SK-N-SH (cell line): ENCODE measurements at regions not wholly inside any gene's neighbourhood (a gene's known extent, or its start where the extent isn't known, plus 50 kb on each side); places are given as distances from the start of the nearest gene placed in this dataset.

Experiments used
- CTCF ChIA-PET: fragments of 300-600, 350-600 bp; formaldehyde crosslinking; extraction: SDS; loops from one replicate; lab custom pipeline; 2021; lab: Yijun Ruan, JAX
- POLR2A ChIA-PET: fragments of 350-600 bp; sonication (Branson Sonifier 250); formaldehyde crosslinking; extraction: SDS; loops from one replicate; lab custom pipeline; 2020; ENCODE audit warnings: antibody characterized with exemption, inconsistent platforms; lab: Yijun Ruan, JAX
- DNase-seq: peaks from one replicate; pipeline ENCODE4 v3.0.0; 2012
- H2AFZ ChIP-seq: fragments of 200-600 bp; sonication (generic); 2 replicates; pipeline ENCODE4 v1.8.1; 2016; ENCODE audit warnings: antibody characterized with exemption, mild to moderate bottlenecking, low read depth
- H3F3A ChIP-seq: fragments of 200-600 bp; sonication (generic); replicated peaks from 2 replicates; pipeline ENCODE3; 2016; ENCODE audit warnings: antibody characterized with exemption, mild to moderate bottlenecking; ENCODE audit not compliant: insufficient read depth
- H3K27ac ChIP-seq, 2 experiments: fragments of 200-500 bp in 1 of 2; fragments of 200-600 bp in 1 of 2; sonication (Bioruptor generic) in 1 of 2; sonication (generic), shearing (Covaris generic) in 1 of 2; 2 replicates each; pipeline versions ENCODE4 v1.5.1 to v1.6.1; 2014 to 2016; ENCODE audit warnings: low read depth in 2 of 2, inconsistent platforms in 1 of 2, low read length in 1 of 2, mild to moderate bottlenecking in 1 of 2, mixed read lengths in 1 of 2
- H3K27me3 ChIP-seq: fragments of 200-600 bp; sonication (generic), shearing (Covaris generic); 2 replicates; pipeline ENCODE4 v1.6.1; 2016; ENCODE audit warnings: mixed run types; ENCODE audit not compliant: insufficient read depth
- H3K36me3 ChIP-seq, 2 experiments: fragments of 200-500 bp in 1 of 2; fragments of 200-600 bp in 1 of 2; sonication (Bioruptor generic) in 1 of 2; sonication (generic) in 1 of 2; replicated peaks in 1 of 2; 2 replicates each; pipeline versions ENCODE3 to v1.5.1; 2014 to 2016; ENCODE audit warnings: low read length in 1 of 2, mild to moderate bottlenecking in 1 of 2; ENCODE audit not compliant: insufficient read depth in 2 of 2, control insufficient read depth in 1 of 2
- H3K4me1 ChIP-seq, 2 experiments: fragments of 200-500 bp in 1 of 2; fragments of 200-600 bp in 1 of 2; sonication (Bioruptor generic) in 1 of 2; sonication (generic), shearing (Covaris generic) in 1 of 2; 2 replicates each; pipeline versions ENCODE4 v1.5.1 to v1.6.1; 2014 to 2016; ENCODE audit warnings: low read depth in 1 of 2, low read length in 1 of 2, mixed run types in 1 of 2; ENCODE audit not compliant: insufficient read depth in 2 of 2, control insufficient read depth in 1 of 2
- H3K4me2 ChIP-seq: fragments of 200-600 bp; sonication (generic), shearing (Covaris generic); 2 replicates; pipeline ENCODE4 v1.6.1; 2017; ENCODE audit warnings: mixed run types
- H3K4me3 ChIP-seq, 2 experiments: fragments of 200-500 bp in 1 of 2; fragments of 200-600 bp in 1 of 2; sonication (Bioruptor generic) in 1 of 2; sonication (generic), shearing (Covaris generic) in 1 of 2; 2 replicates each; pipeline versions ENCODE4 v1.5.1 to v1.8.1; 2014 to 2016; ENCODE audit warnings: low read depth in 2 of 2, inconsistent platforms in 1 of 2, low read length in 1 of 2, mild to moderate bottlenecking in 1 of 2, mixed read lengths in 1 of 2, moderate library complexity in 1 of 2
- H3K79me2 ChIP-seq: fragments of 200-600 bp; sonication (generic); 2 replicates; pipeline ENCODE4 v1.8.1; 2017; ENCODE audit warnings: mild to moderate bottlenecking; ENCODE audit not compliant: insufficient read depth
- H3K9ac ChIP-seq: fragments of 200-600 bp; sonication (generic); 2 replicates; pipeline ENCODE4 v1.6.1; 2017; ENCODE audit warnings: mixed run types
- H3K9me2 ChIP-seq: fragments of 200-600 bp; sonication (generic); 2 replicates; pipeline ENCODE4 v1.6.1; 2017; ENCODE audit warnings: mixed run types
- H3K9me3 ChIP-seq: fragments of 200-600 bp; sonication (generic); 2 replicates; pipeline ENCODE4 v1.6.1; 2017; ENCODE audit warnings: mixed run types, mild to moderate bottlenecking, moderate library complexity
- H4K20me1 ChIP-seq: fragments of 200-600 bp; sonication (generic); 2 replicates; pipeline ENCODE4 v1.6.1; 2017; ENCODE audit warnings: mild to moderate bottlenecking, mixed run types; ENCODE audit not compliant: insufficient read depth
- CHD2 ChIP-seq: fragments of 150-350 bp; IDR thresholded peaks from 2 replicates; pipeline ENCODE4 v1.6.1; 2018; ENCODE audit warnings: low read length; ENCODE audit not compliant: partially characterized antibody
- EP300 ChIP-seq, 2 experiments: IDR thresholded peaks; 2 replicates each; pipeline versions ENCODE4 v1.4.0 to v1.6.1; 2012; ENCODE audit warnings: borderline replicate concordance in 1 of 2, low read depth in 1 of 2, low read length in 1 of 2
- EZH2phosphoT487 ChIP-seq: fragments of 200-600 bp; sonication (generic); IDR thresholded peaks from 2 replicates; pipeline ENCODE4 v1.6.1; 2017; ENCODE audit warnings: low read depth, mixed run types, mild to moderate bottlenecking, antibody characterized with exemption, moderate library complexity, borderline replicate concordance
- FOSL2 ChIP-seq: IDR thresholded peaks from 2 replicates; pipeline ENCODE4 v1.4.0; 2012; ENCODE audit warnings: low read depth, mild to moderate bottlenecking, moderate library complexity, borderline replicate concordance
- FOXJ3 ChIP-seq: sonication (generic); formaldehyde crosslinking; IDR thresholded peaks from 2 replicates; pipeline ENCODE4 v1.5.1; 2020; ENCODE audit warnings: mild to moderate bottlenecking, missing genetic modification reagents
- GABPA ChIP-seq: IDR thresholded peaks from 2 replicates; pipeline ENCODE4 v1.4.0; 2012; ENCODE audit warnings: low read depth, mild to moderate bottlenecking
- GATA2 ChIP-seq: sonication (generic); formaldehyde crosslinking; IDR thresholded peaks from 2 replicates; pipeline ENCODE4 v1.5.0; 2020; ENCODE audit warnings: mild to moderate bottlenecking, missing genetic modification reagents
- MAX ChIP-seq: IDR thresholded peaks from 2 replicates; pipeline ENCODE4 v1.4.0; 2012; ENCODE audit warnings: low read depth
- MXI1 ChIP-seq: IDR thresholded peaks from 2 replicates; pipeline ENCODE4 v1.6.1; 2012; ENCODE audit warnings: mild to moderate bottlenecking, low read depth, low read length, improper control_type of control experiment
- NFIC ChIP-seq: IDR thresholded peaks from 2 replicates; pipeline ENCODE4 v1.4.0; 2012; ENCODE audit warnings: borderline replicate concordance
- NRF1 ChIP-seq: IDR thresholded peaks from 2 replicates; pipeline ENCODE4 v1.6.1; 2012; ENCODE audit warnings: low read depth, mild to moderate bottlenecking, low read length
- PBX3 ChIP-seq: IDR thresholded peaks from 2 replicates; pipeline ENCODE4; 2012
- POLR2AphosphoS5 ChIP-seq: IDR thresholded peaks from 2 replicates; pipeline ENCODE4 v1.6.1; 2012; ENCODE audit warnings: low read depth, low read length
- RCOR1 ChIP-seq: fragments of 150-350 bp; IDR thresholded peaks from 2 replicates; pipeline ENCODE4 v1.6.1; 2017; ENCODE audit warnings: antibody characterized with exemption, low read length
- RXRA ChIP-seq: IDR thresholded peaks from 2 replicates; pipeline ENCODE4 v1.4.0; 2012; ENCODE audit warnings: low read depth, mild to moderate bottlenecking, borderline replicate concordance
- SIN3A ChIP-seq: IDR thresholded peaks from 2 replicates; pipeline ENCODE4 v1.6.1; 2012; ENCODE audit warnings: low read depth, mild to moderate bottlenecking, low read length, moderate library complexity, borderline replicate concordance
- SMC3 ChIP-seq: IDR thresholded peaks from 2 replicates; pipeline ENCODE4 v1.6.1; 2012; ENCODE audit warnings: low read depth, low read length, improper control_type of control experiment
- TAF1 ChIP-seq: IDR thresholded peaks from 2 replicates; pipeline ENCODE4 v1.6.1; 2012; ENCODE audit warnings: low read depth, mild to moderate bottlenecking, low read length, moderate library complexity, borderline replicate concordance
- TCF12 ChIP-seq: IDR thresholded peaks from 2 replicates; pipeline ENCODE4 v1.4.0; 2012
- WGBS: methylation state at CpG from one replicate; pipeline ENCODE4 v1.1.6; 2017; ENCODE audit warnings: low lambda C conversion rate; 5-methylcytosine and 5-hydroxymethylcytosine counted together
- TF ChIP-seq, protein P1 (sequence below): fragments of 150-350 bp; IDR thresholded peaks from 2 replicates; pipeline ENCODE4 v1.6.1; 2016; ENCODE audit warnings: mild to moderate bottlenecking, low read depth, low read length
- TF ChIP-seq, protein P2 (sequence below): fragments of 200-600 bp; sonication (generic); IDR thresholded peaks from 2 replicates; pipeline ENCODE4 v1.6.1; 2017; ENCODE audit warnings: antibody characterized with exemption, mild to moderate bottlenecking, moderate library complexity
- TF ChIP-seq, protein P3 (sequence below): IDR thresholded peaks from 2 replicates; pipeline ENCODE4 v1.4.0; 2012; ENCODE audit warnings: low read depth, borderline replicate concordance
- TF ChIP-seq, protein P4 (sequence below): fragments of 150-350 bp; IDR thresholded peaks from 2 replicates; pipeline ENCODE4 v1.6.1; 2017; ENCODE audit warnings: antibody characterized with exemption, low read length, low read depth, borderline replicate concordance

GRCh38 chr4:104860238-104861123 is 286.2 kb upstream of the TET2 start (continued):
- TF ChIP-seq, protein P1, sequence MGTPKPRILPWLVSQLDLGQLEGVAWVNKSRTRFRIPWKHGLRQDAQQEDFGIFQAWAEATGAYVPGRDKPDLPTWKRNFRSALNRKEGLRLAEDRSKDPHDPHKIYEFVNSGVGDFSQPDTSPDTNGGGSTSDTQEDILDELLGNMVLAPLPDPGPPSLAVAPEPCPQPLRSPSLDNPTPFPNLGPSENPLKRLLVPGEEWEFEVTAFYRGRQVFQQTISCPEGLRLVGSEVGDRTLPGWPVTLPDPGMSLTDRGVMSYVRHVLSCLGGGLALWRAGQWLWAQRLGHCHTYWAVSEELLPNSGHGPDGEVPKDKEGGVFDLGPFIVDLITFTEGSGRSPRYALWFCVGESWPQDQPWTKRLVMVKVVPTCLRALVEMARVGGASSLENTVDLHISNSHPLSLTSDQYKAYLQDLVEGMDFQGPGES: no peak
- TF ChIP-seq FOSL2 (no peak), GATA2 (no peak), NFIC (no peak), SMC3 (peak; percentile 62), CHD2 (no peak), PBX3 (peak; percentile 78), SIN3A (no peak), TCF12 (no peak), MXI1 (no peak), RCOR1 (no peak), MAX (no peak), EZH2phosphoT487 (no peak)
- TF ChIP-seq, protein P2, sequence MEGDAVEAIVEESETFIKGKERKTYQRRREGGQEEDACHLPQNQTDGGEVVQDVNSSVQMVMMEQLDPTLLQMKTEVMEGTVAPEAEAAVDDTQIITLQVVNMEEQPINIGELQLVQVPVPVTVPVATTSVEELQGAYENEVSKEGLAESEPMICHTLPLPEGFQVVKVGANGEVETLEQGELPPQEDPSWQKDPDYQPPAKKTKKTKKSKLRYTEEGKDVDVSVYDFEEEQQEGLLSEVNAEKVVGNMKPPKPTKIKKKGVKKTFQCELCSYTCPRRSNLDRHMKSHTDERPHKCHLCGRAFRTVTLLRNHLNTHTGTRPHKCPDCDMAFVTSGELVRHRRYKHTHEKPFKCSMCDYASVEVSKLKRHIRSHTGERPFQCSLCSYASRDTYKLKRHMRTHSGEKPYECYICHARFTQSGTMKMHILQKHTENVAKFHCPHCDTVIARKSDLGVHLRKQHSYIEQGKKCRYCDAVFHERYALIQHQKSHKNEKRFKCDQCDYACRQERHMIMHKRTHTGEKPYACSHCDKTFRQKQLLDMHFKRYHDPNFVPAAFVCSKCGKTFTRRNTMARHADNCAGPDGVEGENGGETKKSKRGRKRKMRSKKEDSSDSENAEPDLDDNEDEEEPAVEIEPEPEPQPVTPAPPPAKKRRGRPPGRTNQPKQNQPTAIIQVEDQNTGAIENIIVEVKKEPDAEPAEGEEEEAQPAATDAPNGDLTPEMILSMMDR: peak; percentile 95
- TF ChIP-seq, protein P3, sequence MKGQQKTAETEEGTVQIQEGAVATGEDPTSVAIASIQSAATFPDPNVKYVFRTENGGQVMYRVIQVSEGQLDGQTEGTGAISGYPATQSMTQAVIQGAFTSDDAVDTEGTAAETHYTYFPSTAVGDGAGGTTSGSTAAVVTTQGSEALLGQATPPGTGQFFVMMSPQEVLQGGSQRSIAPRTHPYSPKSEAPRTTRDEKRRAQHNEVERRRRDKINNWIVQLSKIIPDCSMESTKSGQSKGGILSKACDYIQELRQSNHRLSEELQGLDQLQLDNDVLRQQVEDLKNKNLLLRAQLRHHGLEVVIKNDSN: no peak

GRCh38 chr4:104866809-104867208 is 279.9 kb upstream of the TET2 start:
- H3F3A ChIP-seq: no peaks in the 10 kb centered on the region
- no peak overlapping the region for H3K27ac ChIP-seq
- H4K20me1 ChIP-seq: no peaks in the 10 kb centered on the region
- ChIA-PET POLR2A (no interaction called here), CTCF (no interaction called here)
- WGBS: 55% methylated on average over 4 of the region's 4 CpGs
- no peak overlapping the region for H3K4me3 ChIP-seq
- H3K4me2 ChIP-seq: no peak overlapping the region
- peaks cover 6% of the 10 kb centered on the region; the same call in 1 of the 2 replicates for H3K9me3 ChIP-seq
- H3K36me3 ChIP-seq: no peaks in the 10 kb centered on the region
- H3K79me2 ChIP-seq: no peaks in the 10 kb centered on the region
- no peak for DNase-seq
- no peaks in the 10 kb centered on the region for H3K27me3 ChIP-seq
- H2AFZ ChIP-seq: no peak overlapping the region
- H3K9ac ChIP-seq: no peak overlapping the region
- no peaks in the 10 kb centered on the region for H3K9me2 ChIP-seq
- no peaks in the 10 kb centered on the region for H3K4me1 ChIP-seq
- no peak for TF ChIP-seq TCF12
- TF ChIP-seq PBX3: no peak
- TF ChIP-seq, protein P4, sequence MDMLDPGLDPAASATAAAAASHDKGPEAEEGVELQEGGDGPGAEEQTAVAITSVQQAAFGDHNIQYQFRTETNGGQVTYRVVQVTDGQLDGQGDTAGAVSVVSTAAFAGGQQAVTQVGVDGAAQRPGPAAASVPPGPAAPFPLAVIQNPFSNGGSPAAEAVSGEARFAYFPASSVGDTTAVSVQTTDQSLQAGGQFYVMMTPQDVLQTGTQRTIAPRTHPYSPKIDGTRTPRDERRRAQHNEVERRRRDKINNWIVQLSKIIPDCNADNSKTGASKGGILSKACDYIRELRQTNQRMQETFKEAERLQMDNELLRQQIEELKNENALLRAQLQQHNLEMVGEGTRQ: no peak
- TF ChIP-seq SMC3: no peak
- TF ChIP-seq GATA2: no peak
- no peak for TF ChIP-seq GABPA
- TF ChIP-seq EP300 (IDR thresholded peaks at IDR 0.05; ENCODE audit: borderline replicate concordance in 1 of 2, low read depth in 1 of 2, low read length in 1 of 2): no peak
- no peak for TF ChIP-seq POLR2AphosphoS5
- no peak for TF ChIP-seq TAF1
- no peak for TF ChIP-seq FOXJ3 (CRISPR knock-in tag)
- no peak for TF ChIP-seq RXRA
- TF ChIP-seq NRF1: no peak
